ENCODE measurements at regions not wholly inside any gene's neighbourhood (a gene's known extent, or its start where the extent isn't known, plus 50 kb on each side); places are given as distances from the start of the nearest gene placed in this dataset.

GRCh38 chr1:208921259-208921658 lies 662.3 kb upstream of the CAMK1G start:
- no peak overlapping the region for H2BK5ac ChIP-seq (ENCODE audit: low read depth, low read length, poor library complexity)
- H3K4ac ChIP-seq (ENCODE audit: low read depth, low read length) = no peak overlapping the region
- no peak overlapping the region for H3K27ac ChIP-seq (ENCODE audit: low read depth, low read length)
- H3K27me3 ChIP-seq (ENCODE audit: insufficient read depth, low read length) = no peaks in the 10 kb centered on the region
- no peak overlapping the region for H2BK120ac ChIP-seq (ENCODE audit: insufficient read depth, low read length, poor library complexity)
- WGBS (ENCODE audit: extremely low coverage, insufficient coverage, insufficient read length) = no CpG with 5 or more reads among the region's 1 CpG
- no peak overlapping the region for H3K18ac ChIP-seq (ENCODE audit: low read length)
- no peak overlapping the region for H3K4me2 ChIP-seq (ENCODE audit: low read length)
- H2BK12ac ChIP-seq (ENCODE audit: low read length) = no peak overlapping the region
- no peak overlapping the region for H3K23ac ChIP-seq (ENCODE audit: low read length)
- no peak overlapping the region for H4K8ac ChIP-seq (ENCODE audit: low read depth, low read length)
- no peak overlapping the region for H2AK5ac ChIP-seq (ENCODE audit: low read length)
- H2AFZ ChIP-seq (ENCODE audit: insufficient read depth, low read length, poor library complexity) = no peak overlapping the region
- H3K4me3 ChIP-seq (ENCODE audit: low read depth, low read length) = no peak overlapping the region
- H3K79me1 ChIP-seq (ENCODE audit: low read length) = no peaks in the 10 kb centered on the region
- H3K14ac ChIP-seq (ENCODE audit: low read length) = no peak overlapping the region
- H3K9me3 ChIP-seq (ENCODE audit: insufficient read depth, low read depth, low read length) = no peaks in the 10 kb centered on the region
- H4K91ac ChIP-seq (ENCODE audit: low read depth, low read length) = no peak overlapping the region
- H3K4me1 ChIP-seq (ENCODE audit: control insufficient read depth in 1 of 2, insufficient read depth in 2 of 2, low read length in 2 of 2) = no peaks in the 10 kb centered on the region
- no peaks in the 10 kb centered on the region for H3K79me2 ChIP-seq (ENCODE audit: control insufficient read depth, insufficient read depth, low read length, poor library complexity)
- H3K9ac ChIP-seq (ENCODE audit: low read length) = no peak overlapping the region
- no peak overlapping the region for H4K12ac ChIP-seq (ENCODE audit: low read depth, low read length)
- no peaks in the 10 kb centered on the region for H3K36me3 ChIP-seq (ENCODE audit: control insufficient read depth in 1 of 2, insufficient read depth in 2 of 2, low read length in 2 of 2)
- DNase-seq = no peak

DNA sequence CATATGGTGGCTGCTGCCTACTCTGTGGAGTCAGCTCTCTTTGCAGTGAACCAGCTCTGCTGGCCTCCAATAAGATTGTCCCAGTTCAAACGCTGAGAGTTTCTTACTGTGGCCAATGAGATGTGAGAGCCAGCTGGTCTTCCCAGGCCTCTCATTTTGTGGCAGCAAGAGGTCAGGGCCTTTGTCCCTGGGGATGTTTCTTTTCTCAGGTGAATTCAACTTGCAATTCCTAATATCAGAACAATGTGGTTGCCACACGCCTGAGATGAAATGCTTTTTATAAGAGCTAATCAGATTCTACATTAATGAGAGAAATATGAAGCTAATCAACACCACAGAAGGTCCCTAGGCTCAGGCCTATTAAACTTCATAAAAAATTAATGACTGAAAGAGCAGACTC lies 660.1 kb upstream of the CAMK1G start:
- Histone ChIP-seq H4K12ac (ENCODE audit: low read depth, low read length) (no peak overlapping the region), H3K14ac (ENCODE audit: low read length) (no peak overlapping the region), H3K4me2 (ENCODE audit: low read length) (no peak overlapping the region), H2BK120ac (ENCODE audit: insufficient read depth, low read length, poor library complexity) (no peak overlapping the region), H2AK5ac (ENCODE audit: low read length) (no peak overlapping the region), H3K23ac (ENCODE audit: low read length) (no peak overlapping the region), H2AFZ (ENCODE audit: insufficient read depth, low read length, poor library complexity) (no peak overlapping the region), H3K79me2 (ENCODE audit: control insufficient read depth, insufficient read depth, low read length, poor library complexity) (no peaks in the 10 kb centered on the region), H4K91ac (ENCODE audit: low read depth, low read length) (no peak overlapping the region), H3K27me3 (ENCODE audit: insufficient read depth, low read length) (no peaks in the 10 kb centered on the region), H3K79me1 (ENCODE audit: low read length) (no peaks in the 10 kb centered on the region), H4K8ac (ENCODE audit: low read depth, low read length) (no peak overlapping the region), H3K18ac (ENCODE audit: low read length) (no peak overlapping the region), H3K4me3 (ENCODE audit: low read depth, low read length) (no peak overlapping the region), H3K27ac (ENCODE audit: low read depth, low read length) (no peak overlapping the region), H2BK12ac (ENCODE audit: low read length) (no peak overlapping the region), H3K9me3 (ENCODE audit: insufficient read depth, low read depth, low read length) (no peaks in the 10 kb centered on the region), H3K36me3 (ENCODE audit: control insufficient read depth in 1 of 2, insufficient read depth in 2 of 2, low read length in 2 of 2) (no peaks in the 10 kb centered on the region), H3K4me1 (ENCODE audit: control insufficient read depth in 1 of 2, insufficient read depth in 2 of 2, low read length in 2 of 2) (no peaks in the 10 kb centered on the region), H3K4ac (ENCODE audit: low read depth, low read length) (no peak overlapping the region), H2BK5ac (ENCODE audit: low read depth, low read length, poor library complexity) (no peak overlapping the region), H3K9ac (ENCODE audit: low read length) (no peak overlapping the region)
- WGBS (ENCODE audit: extremely low coverage, insufficient coverage, insufficient read length) = no CpG with 5 or more reads among the region's 2 CpGs
- DNase-seq = no peak

GRCh38 chr1:208923946-208924720 lies 659.4 kb upstream of the CAMK1G start:
- H2BK5ac ChIP-seq (ENCODE audit: low read depth, low read length, poor library complexity) = no peak overlapping the region
- no peak overlapping the region for H3K23ac ChIP-seq (ENCODE audit: low read length)
- no peaks in the 10 kb centered on the region for H3K79me1 ChIP-seq (ENCODE audit: low read length)
- no peak overlapping the region for H3K4ac ChIP-seq (ENCODE audit: low read depth, low read length)
- no peak overlapping the region for H3K18ac ChIP-seq (ENCODE audit: low read length)
- no peak overlapping the region for H4K12ac ChIP-seq (ENCODE audit: low read depth, low read length)
- H3K4me1 ChIP-seq (ENCODE audit: control insufficient read depth in 1 of 2, insufficient read depth in 2 of 2, low read length in 2 of 2) = no peaks in the 10 kb centered on the region
- no peaks in the 10 kb centered on the region for H3K79me2 ChIP-seq (ENCODE audit: control insufficient read depth, insufficient read depth, low read length, poor library complexity)
- no peak overlapping the region for H3K14ac ChIP-seq (ENCODE audit: low read length)
- H2BK12ac ChIP-seq (ENCODE audit: low read length) = no peak overlapping the region
- no peak for DNase-seq
- H3K36me3 ChIP-seq (ENCODE audit: control insufficient read depth in 1 of 2, insufficient read depth in 2 of 2, low read length in 2 of 2) = no peaks in the 10 kb centered on the region
- H3K4me2 ChIP-seq (ENCODE audit: low read length) = no peak overlapping the region
- no peak overlapping the region for H4K91ac ChIP-seq (ENCODE audit: low read depth, low read length)
- WGBS (ENCODE audit: extremely low coverage, insufficient coverage, insufficient read length) = no CpG with 5 or more reads among the region's 6 CpGs
- H3K9me3 ChIP-seq (ENCODE audit: insufficient read depth, low read depth, low read length) = no peaks in the 10 kb centered on the region
- H3K4me3 ChIP-seq (ENCODE audit: low read depth, low read length) = no peak overlapping the region
- no peak overlapping the region for H3K27ac ChIP-seq (ENCODE audit: low read depth, low read length)
- H2AFZ ChIP-seq (ENCODE audit: insufficient read depth, low read length, poor library complexity) = no peak overlapping the region
- no peak overlapping the region for H3K9ac ChIP-seq (ENCODE audit: low read length)
- H4K8ac ChIP-seq (ENCODE audit: low read depth, low read length) = no peak overlapping the region
- H3K27me3 ChIP-seq (ENCODE audit: insufficient read depth, low read length) = no peaks in the 10 kb centered on the region
- H2BK120ac ChIP-seq (ENCODE audit: insufficient read depth, low read length, poor library complexity) = no peak overlapping the region
- H2AK5ac ChIP-seq (ENCODE audit: low read length) = no peak overlapping the region

DNA sequence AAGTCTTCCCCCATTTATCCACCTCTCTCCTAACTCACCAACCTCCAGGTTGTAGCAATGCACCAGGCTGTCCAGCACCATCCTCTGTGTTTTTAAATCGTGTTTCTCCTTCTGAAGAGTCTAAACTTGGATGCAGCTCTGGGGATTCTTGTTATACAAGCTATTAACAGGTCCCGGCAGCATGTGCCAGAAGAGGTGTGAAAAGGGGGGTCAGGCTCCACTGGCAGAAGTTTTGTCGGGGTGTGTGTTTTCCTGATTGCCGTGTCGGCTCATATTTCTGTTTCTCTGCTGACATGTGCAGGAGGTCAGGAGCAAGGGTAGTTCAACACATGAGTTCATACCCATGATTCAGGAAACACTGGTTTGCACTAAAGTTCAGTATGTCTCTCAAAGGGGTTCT lies 658.6 kb upstream of the CAMK1G start:
- Histone ChIP-seq H3K23ac (ENCODE audit: low read length) (no peak overlapping the region), H2AFZ (ENCODE audit: insufficient read depth, low read length, poor library complexity) (no peak overlapping the region), H3K27me3 (ENCODE audit: insufficient read depth, low read length) (no peaks in the 10 kb centered on the region), H3K36me3 (ENCODE audit: control insufficient read depth in 1 of 2, insufficient read depth in 2 of 2, low read length in 2 of 2) (no peaks in the 10 kb centered on the region), H3K4me1 (ENCODE audit: control insufficient read depth in 1 of 2, insufficient read depth in 2 of 2, low read length in 2 of 2) (no peaks in the 10 kb centered on the region), H3K4me3 (ENCODE audit: low read depth, low read length) (no peak overlapping the region), H3K4me2 (ENCODE audit: low read length) (no peak overlapping the region), H4K12ac (ENCODE audit: low read depth, low read length) (no peak overlapping the region), H3K14ac (ENCODE audit: low read length) (no peak overlapping the region), H3K79me2 (ENCODE audit: control insufficient read depth, insufficient read depth, low read length, poor library complexity) (no peaks in the 10 kb centered on the region), H3K18ac (ENCODE audit: low read length) (no peak overlapping the region), H3K79me1 (ENCODE audit: low read length) (no peaks in the 10 kb centered on the region), H3K9ac (ENCODE audit: low read length) (no peak overlapping the region), H2BK5ac (ENCODE audit: low read depth, low read length, poor library complexity) (no peak overlapping the region), H4K8ac (ENCODE audit: low read depth, low read length) (no peak overlapping the region), H2BK120ac (ENCODE audit: insufficient read depth, low read length, poor library complexity) (no peak overlapping the region), H3K27ac (ENCODE audit: low read depth, low read length) (no peak overlapping the region), H2AK5ac (ENCODE audit: low read length) (no peak overlapping the region), H4K91ac (ENCODE audit: low read depth, low read length) (no peak overlapping the region), H3K9me3 (ENCODE audit: insufficient read depth, low read depth, low read length) (no peaks in the 10 kb centered on the region), H2BK12ac (ENCODE audit: low read length) (no peak overlapping the region), H3K4ac (ENCODE audit: low read depth, low read length) (no peak overlapping the region)
- WGBS (ENCODE audit: extremely low coverage, insufficient coverage, insufficient read length) = no CpG with 5 or more reads among the region's 5 CpGs
- no peak for DNase-seq
